K562 (cell line): ENCODE measurements at regions not wholly inside any gene's neighbourhood (a gene's known extent, or its start where the extent isn't known, plus 50 kb on each side); places are given as distances from the start of the nearest gene placed in this dataset.
A peak's percentile ranks its signal among the peaks of the same experiment; 100 is the strongest.

Experiments used
- ATAC-seq: fragments of 200-7000 bp; cut with Tn5 transposase; 3 replicates; pipeline ENCODE4 v1.9.1; 2020; ENCODE audit warnings: moderate library complexity
- BruUV-seq: library from RNA; stranded (reverse); fragments of 400-500 nt; replicated peaks from 2 replicates; lab custom pipeline; 2021; lab: Mats Ljungman, UMichigan
- CTCF ChIA-PET: fragments of 300-600 bp; formaldehyde crosslinking; extraction: SDS; loops from one replicate; lab custom pipeline; 2021; ENCODE audit warnings: low intra/inter-chr PET ratio; lab: Yijun Ruan, JAX
- POLR2A ChIA-PET: fragments of 300-600, 350-650 bp; sonication (Branson Sonifier 250); formaldehyde crosslinking; extraction: SDS; loops from one replicate; lab custom pipeline; 2021; ENCODE audit warnings: antibody characterized with exemption, inconsistent platforms; lab: Yijun Ruan, JAX
- DNase-seq, 4 experiments: peaks; one replicate each; pipeline versions ENCODE4 v3.0.0 to v3.0.0-alpha.2; 2011 to 2018; ENCODE audit warnings: low spot score in 3 of 4, mixed read lengths in 3 of 4; ENCODE audit errors: extremely low read depth in 1 of 4
- FAIRE-seq: peaks from 2 replicates; lab custom pipeline; 2011; peaks lifted over from hg19 to GRCh38; lab: Jason Lieb, UNC
- H2AFZ ChIP-seq: 2 replicates; pipeline ENCODE4 v1.6.0; 2011; ENCODE audit warnings: low read depth, low read length, control low read depth, inconsistent platforms
- H3K27ac ChIP-seq: fragments of 200-600 bp; 3 replicates; pipeline ENCODE4 v1.8.0; 2011; ENCODE audit warnings: low read depth, mild to moderate bottlenecking, control low read depth, inconsistent platforms, low read length, moderate library complexity, mixed read lengths; ENCODE audit errors: extremely low read depth
- H3K27me3 ChIP-seq, 2 experiments: fragments of 300-600 bp in 1 of 2; 2 replicates in 1 of 2; 3 replicates in 1 of 2; pipeline versions ENCODE4 v1.6.0 to v1.8.0; 2011; ENCODE audit warnings: inconsistent platforms in 2 of 2, low read length in 2 of 2, mild to moderate bottlenecking in 1 of 2, mixed read lengths in 1 of 2, moderate library complexity in 1 of 2; ENCODE audit not compliant: control insufficient read depth in 2 of 2, insufficient read depth in 2 of 2
- H3K36me3 ChIP-seq: fragments of 300-600 bp; 3 replicates; pipeline ENCODE4 v1.8.0; 2011; ENCODE audit warnings: mild to moderate bottlenecking, low read length, inconsistent platforms; ENCODE audit not compliant: control insufficient read depth, insufficient read depth
- H3K4me1 ChIP-seq, 2 experiments: fragments of 200-600 bp in 1 of 2; replicated peaks in 1 of 2; 2 replicates in 1 of 2; 3 replicates in 1 of 2; pipeline versions ENCODE4 v1.5.1 to v1.8.0; 2011; ENCODE audit warnings: inconsistent platforms in 2 of 2, low read length in 2 of 2, mild to moderate bottlenecking in 1 of 2, mixed read lengths in 1 of 2, moderate library complexity in 1 of 2; ENCODE audit not compliant: control insufficient read depth in 2 of 2, insufficient read depth in 2 of 2
- H3K4me2 ChIP-seq: 2 replicates; pipeline ENCODE4 v1.6.1; 2011; ENCODE audit warnings: low read length, control low read depth, inconsistent platforms, mixed read lengths; ENCODE audit not compliant: insufficient read depth
- H3K4me3 ChIP-seq: fragments of 200-600 bp; sonication (generic), shearing (Covaris generic); 2 replicates; pipeline ENCODE4 v1.5.1; 2016; ENCODE audit warnings: control low read depth, inconsistent platforms
- H3K79me2 ChIP-seq: fragments of 200-600 bp; 3 replicates; pipeline ENCODE4 v1.8.0; 2011; ENCODE audit warnings: low read length, inconsistent platforms; ENCODE audit not compliant: control insufficient read depth, insufficient read depth
- H3K9ac ChIP-seq, 2 experiments: 2 replicates each; pipeline versions ENCODE4 v1.6.0 to v1.6.1; 2011; ENCODE audit warnings: low read depth in 2 of 2, low read length in 2 of 2, control low read depth in 1 of 2, inconsistent platforms in 1 of 2, mild to moderate bottlenecking in 1 of 2, mixed read lengths in 1 of 2; ENCODE audit not compliant: insufficient read depth in 1 of 2
- H3K9me1 ChIP-seq: one replicate; pipeline ENCODE4 v1.6.0; 2011; ENCODE audit warnings: inconsistent platforms, mild to moderate bottlenecking, low read length, moderate library complexity; ENCODE audit not compliant: control insufficient read depth, insufficient read depth
- H3K9me3 ChIP-seq: replicated peaks from 2 replicates; pipeline ENCODE4 v1.5.1; 2011; ENCODE audit warnings: low read depth, low read length, inconsistent platforms; ENCODE audit not compliant: control insufficient read depth, insufficient read depth
- H4K20me1 ChIP-seq: replicated peaks from 2 replicates; pipeline ENCODE4 v1.6.1; 2011; ENCODE audit warnings: low read length, inconsistent platforms, mixed read lengths; ENCODE audit not compliant: control insufficient read depth, insufficient read depth
- NFE2L1 ChIP-seq: fragments of 450-650 bp; IDR thresholded peaks from 2 replicates; pipeline ENCODE4 v1.6.1; 2016; ENCODE audit warnings: missing genetic modification characterization, low read depth, mild to moderate bottlenecking, missing compliant biosample characterization, moderate library complexity, borderline replicate concordance
- SMARCA5 ChIP-seq: fragments of 450-650 bp; IDR thresholded peaks from 2 replicates; pipeline ENCODE4 v1.6.1; 2016
- TBL1XR1 ChIP-seq, 2 experiments: IDR thresholded peaks; 2 replicates each; pipeline ENCODE4 v1.6.1; 2012; ENCODE audit warnings: improper control_type of control experiment in 2 of 2, low read length in 2 of 2, mild to moderate bottlenecking in 1 of 2
- ZBTB12 ChIP-seq: fragments of 250-450 bp; sonication (Bioruptor Pico); IDR thresholded peaks from 2 replicates; pipeline ENCODE4 v1.4.0; 2020
- ZMIZ1 ChIP-seq, 2 experiments: fragments of 150-350 bp in 1 of 2; IDR thresholded peaks; 2 replicates each; pipeline ENCODE4 v1.6.1; 2012 to 2016; ENCODE audit warnings: low read depth in 2 of 2, low read length in 2 of 2, mild to moderate bottlenecking in 1 of 2, moderate library complexity in 1 of 2
- ZNF445 ChIP-seq: fragments of 250-450 bp; sonication (Bioruptor Pico); IDR thresholded peaks from 2 replicates; pipeline ENCODE4 v1.4.0; 2020; ENCODE audit warnings: low read depth, mild to moderate bottlenecking, moderate library complexity
- ZNF512 ChIP-seq: IDR thresholded peaks from 2 replicates; pipeline ENCODE4 v1.6.1; 2016; ENCODE audit warnings: missing genetic modification characterization, missing compliant biosample characterization
- ZNF57 ChIP-seq: fragments of 450-650 bp; formaldehyde crosslinking; IDR thresholded peaks from 2 replicates; pipeline ENCODE4 v1.4.0; 2020; ENCODE audit warnings: mild to moderate bottlenecking, moderate library complexity
- ZNF785 ChIP-seq: fragments of 250-450 bp; sonication (Bioruptor Pico); IDR thresholded peaks from 2 replicates; pipeline ENCODE4 v1.4.0; 2020; ENCODE audit warnings: mild to moderate bottlenecking
- whole genome bisulfite sequencing: fragments of 100-300 bp; shearing (Covaris generic); methylation state at CpG from one replicate; pipeline ENCODE4 v1.1.6; 2016; ENCODE audit warnings: low coverage, mixed read lengths; ENCODE audit not compliant: insufficient coverage; ENCODE audit errors: missing lambda C conversion rate; 5-methylcytosine and 5-hydroxymethylcytosine counted together
- in situ Hi-C: fragments of 300-500 bp; cut with MboI; formaldehyde crosslinking; loops from 4 replicates; pipeline ENCODE4 v1.15.0; 2018; ENCODE audit warnings: inconsistent platforms, mixed read lengths
- intact Hi-C: fragments of 100-400 bp; cut with micrococcal nuclease; formaldehyde crosslinking; loops from 2 replicates; pipeline ENCODE4 v1.14.2; 2022

GRCh38 chr7:67636348-67637022 is 639.9 kb downstream of the TYW1 start:
- WGBS, result 4% methylated on average over 6 of the region's 6 CpGs
- POLR2A ChIA-PET, result interaction anchor here (1.3 to 2.0 kb wide), 2 partner anchors 11 to 15 kb away, joined by 4 to 6 read pairs; no protein-coding TSS in a partner anchor
- TF ChIP-seq TBL1XR1 (IDR thresholded peaks at IDR 0.05; ENCODE audit: low read length in 2 of 2) (no peak), ZNF512 (peak; percentile 69)

GRCh38 chr7:67637023-67637358 is 640.4 kb downstream of the TYW1 start:
- POLR2A ChIA-PET, result interaction anchor here (1.3 to 2.0 kb wide), 2 partner anchors 12 to 15 kb away, joined by 4 to 6 read pairs; no protein-coding TSS in a partner anchor
- Histone ChIP-seq H4K20me1 (no peaks in the 10 kb centered on the region; the same call in 1 of the 2 replicates), H3K27ac (no peak overlapping the region), H3K4me1 (no peaks in the 10 kb centered on the region), H3K79me2 (no peaks in the 10 kb centered on the region), H3K9me1 (no peaks in the 10 kb centered on the region), H3K9ac (no peak overlapping the region), H3K36me3 (no peaks in the 10 kb centered on the region), H2AFZ (no peak overlapping the region), H3K4me3 (no peak overlapping the region), H3K4me2 (no peak overlapping the region), H3K9me3 (no peaks in the 10 kb centered on the region), H3K27me3 (peaks cover 0 to 4% of the 10 kb centered on the region in 2 experiments; a peak in 1 of 5 replicates)
- no peak for DNase-seq
- TF ChIP-seq ZNF57 (no peak), ZBTB12 (CRISPR knock-in tag) (no peak), ZMIZ1 (IDR thresholded peaks at IDR 0.05; ENCODE audit: low read depth in 2 of 2, low read length in 2 of 2) (no peak), ZNF785 (CRISPR knock-in tag) (no peak), SMARCA5 (no peak), ZNF445 (CRISPR knock-in tag) (no peak), NFE2L1 (tag) (no peak)
- intact Hi-C loops (no loop called here), in situ Hi-C loops (no loop called here)
- BruUV-seq, result no TSS peak
- 0% methylated on average over 2 of the region's 2 CpGs for WGBS
- CTCF ChIA-PET, result no interaction called here
- no peak for ATAC-seq
- FAIRE-seq, result no peak

More at GRCh38 chr7:67636348-67637022, 639.9 kb downstream of the TYW1 start:
- intact Hi-C loops, result no loop called here
- Histone ChIP-seq H2AFZ (no peak overlapping the region), H3K36me3 (no peaks in the 10 kb centered on the region), H3K27me3 (peaks cover 0 to 4% of the 10 kb centered on the region in 2 experiments; a peak in 1 of 5 replicates), H3K9me3 (no peaks in the 10 kb centered on the region), H4K20me1 (no peaks in the 10 kb centered on the region; the same call in 1 of the 2 replicates), H3K4me3 (no peak overlapping the region), H3K9me1 (no peaks in the 10 kb centered on the region), H3K4me2 (no peak overlapping the region), H3K4me1 (no peaks in the 10 kb centered on the region), H3K9ac (no peak overlapping the region), H3K27ac (no peak overlapping the region), H3K79me2 (no peaks in the 10 kb centered on the region)
- FAIRE-seq, result no peak
- in situ Hi-C loops, result no loop called here
- ATAC-seq, result no peak
- no TSS peak for BruUV-seq
- no peak for DNase-seq
- CTCF ChIA-PET, result no interaction called here
